GM12878 (cell line): ENCODE measurements at regions not wholly inside any gene's neighbourhood (a gene's known extent, or its start where the extent isn't known, plus 50 kb on each side); places are given as distances from the start of the nearest gene placed in this dataset.

Experiments used
- ATAC-seq: fragments of 200-7000 bp; cut with Tn5 transposase; 3 replicates; pipeline ENCODE4 v1.9.1; 2020; ENCODE audit warnings: mild to moderate bottlenecking, moderate library complexity
- BruUV-seq: library from RNA; stranded (reverse); fragments of 400-500 nt; replicated peaks from 2 replicates; lab custom pipeline; 2021; lab: Mats Ljungman, UMichigan
- CTCF ChIA-PET: fragments of 300-600 bp; sonication (Branson Sonifier 250); formaldehyde crosslinking; extraction: SDS; loops from one replicate; lab custom pipeline; 2021; ENCODE audit warnings: inconsistent platforms; lab: Yijun Ruan, JAX
- POLR2A ChIA-PET: fragments of 350-600 bp; formaldehyde crosslinking; extraction: SDS; loops from one replicate; lab custom pipeline; 2021; ENCODE audit warnings: inconsistent platforms; lab: Charles Lee
- RAD21 ChIA-PET: fragments of 300-600 bp; sonication (Branson Sonifier 250); formaldehyde crosslinking; loops from one replicate; lab custom pipeline; 2023; ENCODE audit warnings: antibody characterized with exemption; ENCODE audit not compliant: unreplicated experiment; lab: Charles Lee
- SMC1A ChIA-PET: fragments of 300-600 bp; sonication (Branson Sonifier 250); formaldehyde crosslinking; loops from one replicate; lab custom pipeline; 2023; ENCODE audit not compliant: unreplicated experiment, uncharacterized antibody; lab: Charles Lee
- DNase-seq: peaks from one replicate; pipeline ENCODE4 v3.0.0-alpha.2; 2011; ENCODE audit warnings: low read depth, low spot score
- FAIRE-seq: peaks from 3 replicates; lab custom pipeline; 2011; peaks lifted over from hg19 to GRCh38; lab: Jason Lieb, UNC
- H2AFZ ChIP-seq: 2 replicates; pipeline ENCODE4 v1.6.0; 2011; ENCODE audit warnings: low read depth, low read length, control low read depth; ENCODE audit not compliant: control insufficient read depth
- H3K27ac ChIP-seq: 2 replicates; pipeline ENCODE4 v1.5.1; 2011; ENCODE audit warnings: control low read depth; ENCODE audit not compliant: control insufficient read depth, insufficient read depth
- H3K27me3 ChIP-seq, 2 experiments: replicated peaks in 1 of 2; 2 replicates each; pipeline versions ENCODE4 v1.6.0 to v1.6.1; 2011; ENCODE audit warnings: low read length in 1 of 2; ENCODE audit not compliant: control insufficient read depth in 2 of 2, insufficient read depth in 2 of 2
- H3K36me3 ChIP-seq, 2 experiments: 2 replicates each; pipeline ENCODE4 v1.5.1; 2011; ENCODE audit warnings: low read length in 1 of 2; ENCODE audit not compliant: control insufficient read depth in 2 of 2, insufficient read depth in 2 of 2
- H3K4me1 ChIP-seq: 2 replicates; pipeline ENCODE4 v1.6.1; 2011; ENCODE audit warnings: mild to moderate bottlenecking, low read length, moderate library complexity, mixed read lengths; ENCODE audit not compliant: control insufficient read depth, insufficient read depth
- H3K4me2 ChIP-seq: 2 replicates; pipeline ENCODE4 v1.6.0; 2011; ENCODE audit warnings: control low read depth; ENCODE audit not compliant: control insufficient read depth, insufficient read depth
- H3K4me3 ChIP-seq: fragments of 200-600 bp; sonication (generic); 2 replicates; pipeline ENCODE4 v1.5.1; 2016
- H3K79me2 ChIP-seq: 2 replicates; pipeline ENCODE4 v1.6.0; 2011; ENCODE audit warnings: low read length; ENCODE audit not compliant: control insufficient read depth, insufficient read depth
- H3K9ac ChIP-seq: 2 replicates; pipeline ENCODE4 v1.8.0; 2011; ENCODE audit warnings: low read length, control low read depth, mixed read lengths; ENCODE audit not compliant: control insufficient read depth, insufficient read depth
- H3K9me3 ChIP-seq: replicated peaks from 3 replicates; pipeline ENCODE4 v1.5.1; 2011; ENCODE audit warnings: mild to moderate bottlenecking, low read length; ENCODE audit not compliant: control insufficient read depth, insufficient read depth
- H4K20me1 ChIP-seq: 2 replicates; pipeline ENCODE4 v1.6.0; 2011; ENCODE audit not compliant: control insufficient read depth, insufficient read depth
- CBFB ChIP-seq: IDR thresholded peaks from 2 replicates; pipeline ENCODE4 v1.6.1; 2016; ENCODE audit warnings: antibody characterized with exemption, low read depth
- CHD2 ChIP-seq: IDR thresholded peaks from 2 replicates; pipeline ENCODE4 v1.6.1; 2011; ENCODE audit warnings: low read depth, low read length, improper control_type of control experiment, borderline replicate concordance
- FOXM1 ChIP-seq: IDR thresholded peaks from 2 replicates; pipeline ENCODE4 v1.6.1; 2012; ENCODE audit warnings: low read depth, mild to moderate bottlenecking, inconsistent platforms, low read length, moderate library complexity
- IKZF2 ChIP-seq, 2 experiments: fragments of 450-650 bp; IDR thresholded peaks; 2 replicates each; pipeline ENCODE4 v1.6.1; 2017; ENCODE audit warnings: mild to moderate bottlenecking in 2 of 2, moderate library complexity in 2 of 2
- JUNB ChIP-seq: IDR thresholded peaks from 2 replicates; pipeline ENCODE4 v1.6.1; 2016; ENCODE audit warnings: antibody characterized with exemption, mild to moderate bottlenecking
- NR2C1 ChIP-seq: fragments of 450-650 bp; IDR thresholded peaks from 2 replicates; pipeline ENCODE4 v1.6.1; 2017; ENCODE audit warnings: antibody characterized with exemption, mild to moderate bottlenecking, moderate library complexity
- NRF1 ChIP-seq: conservative IDR thresholded peaks from 2 replicates; pipeline ENCODE4 v1.6.1; 2011; ENCODE audit warnings: mild to moderate bottlenecking, low read depth, low read length, improper control_type of control experiment
- RAD21 ChIP-seq: IDR thresholded peaks from 2 replicates; pipeline ENCODE4 v1.6.1; 2011; ENCODE audit warnings: mild to moderate bottlenecking, low read depth, low read length, moderate library complexity; ENCODE audit not compliant: insufficient read depth
- SMAD1 ChIP-seq: fragments of 450-650 bp; IDR thresholded peaks from 2 replicates; pipeline ENCODE4 v1.6.1; 2018; ENCODE audit warnings: mild to moderate bottlenecking, low read depth; ENCODE audit not compliant: partially characterized antibody
- ZNF384 ChIP-seq: IDR thresholded peaks from 2 replicates; pipeline ENCODE4 v1.6.1; 2012; ENCODE audit warnings: low read depth, mild to moderate bottlenecking, low read length, improper control_type of control experiment, borderline replicate concordance
- WGBS: methylation state at CpG from one replicate; pipeline ENCODE4 v1.1.6; 2016; ENCODE audit warnings: low lambda C conversion rate; ENCODE audit not compliant: insufficient replicate concordance, insufficient coverage; ENCODE audit errors: missing lambda C conversion rate; 5-methylcytosine and 5-hydroxymethylcytosine counted together
- in situ Hi-C: fragments of 300-500 bp; cut with MboI; formaldehyde crosslinking; loops from 9 replicates; pipeline ENCODE4 v1.14.3; 2018; ENCODE audit warnings: mixed read lengths
- intact Hi-C: fragments of 100-400 bp; cut with micrococcal nuclease; formaldehyde crosslinking; loops from one replicate; pipeline ENCODE4 v1.14.2; 2022; ENCODE audit not compliant: unreplicated experiment
- TF ChIP-seq, protein P1 (sequence below): IDR thresholded peaks from 2 replicates; pipeline ENCODE4 v1.6.1; 2012; ENCODE audit warnings: low read depth, low read length, improper control_type of control experiment
- TF ChIP-seq, protein P2 (sequence below): fragments of 450-650 bp; IDR thresholded peaks from 2 replicates; pipeline ENCODE4 v1.6.1; 2017; ENCODE audit warnings: borderline replicate concordance
- TF ChIP-seq, protein P3 (sequence below): fragments of 150-350 bp; IDR thresholded peaks from 2 replicates; pipeline ENCODE4 v1.6.1; 2016; ENCODE audit warnings: low read depth, low read length

DNA sequence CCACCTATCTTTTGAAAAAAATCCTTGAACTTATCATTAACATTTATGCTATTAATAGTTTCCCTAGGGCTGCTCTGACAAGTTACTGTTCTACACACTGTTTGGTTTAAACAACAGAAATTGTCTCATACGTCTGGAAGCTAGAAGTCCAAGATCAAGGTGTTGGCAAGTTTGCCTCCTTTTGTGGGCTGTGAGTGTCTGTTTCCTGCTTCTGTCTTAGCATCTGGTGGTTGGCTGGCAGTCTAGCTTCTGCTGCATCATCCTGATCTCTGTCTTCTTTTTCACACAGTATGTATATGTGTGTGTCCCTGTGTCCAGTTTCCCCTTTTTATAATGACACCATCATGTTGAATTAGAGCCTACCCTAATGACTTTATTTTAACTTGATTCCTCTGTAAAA, 154.8 kb downstream of the RPS12 start:
- DNase-seq (no peak), ATAC-seq (no peak), FAIRE-seq (no peak)
- Histone ChIP-seq H3K4me1 (no peaks in the 10 kb centered on the region; the same call in 1 of the 2 replicates), H2AFZ (no peak overlapping the region), H3K36me3 (no peaks in the 10 kb centered on the region), H3K4me2 (no peak overlapping the region), H3K79me2 (no peaks in the 10 kb centered on the region), H4K20me1 (no peaks in the 10 kb centered on the region), H3K9ac (no peak overlapping the region), H3K27me3 (no peaks in the 10 kb centered on the region), H3K9me3 (no peaks in the 10 kb centered on the region), H3K4me3 (no peak overlapping the region), H3K27ac (no peak overlapping the region)
- TF ChIP-seq, protein P1, sequence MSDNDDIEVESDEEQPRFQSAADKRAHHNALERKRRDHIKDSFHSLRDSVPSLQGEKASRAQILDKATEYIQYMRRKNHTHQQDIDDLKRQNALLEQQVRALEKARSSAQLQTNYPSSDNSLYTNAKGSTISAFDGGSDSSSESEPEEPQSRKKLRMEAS = no peak
- no peak for TF ChIP-seq NR2C1
- TF ChIP-seq NRF1 = no peak
- TF ChIP-seq SMAD1 = no peak
- TF ChIP-seq CHD2 = no peak
- TF ChIP-seq, protein P2, sequence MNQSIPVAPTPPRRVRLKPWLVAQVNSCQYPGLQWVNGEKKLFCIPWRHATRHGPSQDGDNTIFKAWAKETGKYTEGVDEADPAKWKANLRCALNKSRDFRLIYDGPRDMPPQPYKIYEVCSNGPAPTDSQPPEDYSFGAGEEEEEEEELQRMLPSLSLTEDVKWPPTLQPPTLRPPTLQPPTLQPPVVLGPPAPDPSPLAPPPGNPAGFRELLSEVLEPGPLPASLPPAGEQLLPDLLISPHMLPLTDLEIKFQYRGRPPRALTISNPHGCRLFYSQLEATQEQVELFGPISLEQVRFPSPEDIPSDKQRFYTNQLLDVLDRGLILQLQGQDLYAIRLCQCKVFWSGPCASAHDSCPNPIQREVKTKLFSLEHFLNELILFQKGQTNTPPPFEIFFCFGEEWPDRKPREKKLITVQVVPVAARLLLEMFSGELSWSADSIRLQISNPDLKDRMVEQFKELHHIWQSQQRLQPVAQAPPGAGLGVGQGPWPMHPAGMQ = no peak
- no peak for TF ChIP-seq FOXM1
- no peak for TF ChIP-seq CBFB
- no peak for TF ChIP-seq JUNB
- no peak for TF ChIP-seq IKZF2 (IDR thresholded peaks at IDR 0.05)
- TF ChIP-seq ZNF384 = no peak
- TF ChIP-seq RAD21 = no peak
- TF ChIP-seq, protein P3, sequence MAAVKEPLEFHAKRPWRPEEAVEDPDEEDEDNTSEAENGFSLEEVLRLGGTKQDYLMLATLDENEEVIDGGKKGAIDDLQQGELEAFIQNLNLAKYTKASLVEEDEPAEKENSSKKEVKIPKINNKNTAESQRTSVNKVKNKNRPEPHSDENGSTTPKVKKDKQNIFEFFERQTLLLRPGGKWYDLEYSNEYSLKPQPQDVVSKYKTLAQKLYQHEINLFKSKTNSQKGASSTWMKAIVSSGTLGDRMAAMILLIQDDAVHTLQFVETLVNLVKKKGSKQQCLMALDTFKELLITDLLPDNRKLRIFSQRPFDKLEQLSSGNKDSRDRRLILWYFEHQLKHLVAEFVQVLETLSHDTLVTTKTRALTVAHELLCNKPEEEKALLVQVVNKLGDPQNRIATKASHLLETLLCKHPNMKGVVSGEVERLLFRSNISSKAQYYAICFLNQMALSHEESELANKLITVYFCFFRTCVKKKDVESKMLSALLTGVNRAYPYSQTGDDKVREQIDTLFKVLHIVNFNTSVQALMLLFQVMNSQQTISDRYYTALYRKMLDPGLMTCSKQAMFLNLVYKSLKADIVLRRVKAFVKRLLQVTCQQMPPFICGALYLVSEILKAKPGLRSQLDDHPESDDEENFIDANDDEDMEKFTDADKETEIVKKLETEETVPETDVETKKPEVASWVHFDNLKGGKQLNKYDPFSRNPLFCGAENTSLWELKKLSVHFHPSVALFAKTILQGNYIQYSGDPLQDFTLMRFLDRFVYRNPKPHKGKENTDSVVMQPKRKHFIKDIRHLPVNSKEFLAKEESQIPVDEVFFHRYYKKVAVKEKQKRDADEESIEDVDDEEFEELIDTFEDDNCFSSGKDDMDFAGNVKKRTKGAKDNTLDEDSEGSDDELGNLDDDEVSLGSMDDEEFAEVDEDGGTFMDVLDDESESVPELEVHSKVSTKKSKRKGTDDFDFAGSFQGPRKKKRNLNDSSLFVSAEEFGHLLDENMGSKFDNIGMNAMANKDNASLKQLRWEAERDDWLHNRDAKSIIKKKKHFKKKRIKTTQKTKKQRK = no peak
- in situ Hi-C loops (loop anchor here (10.0 kb wide), 2 partner anchors 546 to 586 kb away; no protein-coding TSS in a partner anchor), intact Hi-C loops (loop anchor here (10.0 kb wide), 1 partner anchor 946 kb away; no protein-coding TSS in a partner anchor)
- WGBS = 0% methylated on average over 1 of the region's 1 CpG
- RAD21 ChIA-PET = no interaction called here
- no TSS peak for BruUV-seq
- POLR2A ChIA-PET = no interaction called here
- CTCF ChIA-PET = no interaction called here
- SMC1A ChIA-PET = no interaction called here
